ENCODE measurements at regions not wholly inside any gene's neighbourhood (a gene's known extent, or its start where the extent isn't known, plus 50 kb on each side); places are given as distances from the start of the nearest gene placed in this dataset.
"Not testable (repeated sequence)": the region's sequence is repeated elsewhere in the genome, so short reads cannot be mapped to it uniquely, and the experiment has no call there.

GRCh38 chr2:125259451-125259850, 1234.4 kb downstream of the CNTNAP5 start:
- H3K36me3 Mint-ChIP-seq, result peaks cover 10% of the 10 kb centered on the region
- H3K9me3 Mint-ChIP-seq, result peaks cover 31% of the 10 kb centered on the region
- peaks cover 14% of the 10 kb centered on the region for H3K4me1 Mint-ChIP-seq
- no peak overlapping the region for H3K4me3 Mint-ChIP-seq
- ATAC-seq (no peak), DNase-seq (ENCODE audit: low spot score) (no peak)
- TF ChIP-seq ZNF219 (CRISPR knock-in tag; IDR thresholded peaks at IDR 0.05; ENCODE audit: borderline replicate concordance) (no peak), JUN (CRISPR knock-in tag; IDR thresholded peaks at IDR 0.05) (no peak), PRRX2 (CRISPR knock-in tag; IDR thresholded peaks at IDR 0.05) (no peak), ZMAT4 (CRISPR knock-in tag; IDR thresholded peaks at IDR 0.05) (no peak), ZBTB43 (CRISPR knock-in tag; IDR thresholded peaks at IDR 0.05) (no peak), MYBL2 (CRISPR knock-in tag; IDR thresholded peaks at IDR 0.05) (no peak), NR3C1 (CRISPR knock-in tag; conservative IDR thresholded peaks at IDR 0.05; ENCODE audit: low read depth) (no peak), FOXK1 (CRISPR knock-in tag; IDR thresholded peaks at IDR 0.05) (no peak), HMGA2 (CRISPR knock-in tag; IDR thresholded peaks at IDR 0.05) (no peak), USF1 (CRISPR knock-in tag; IDR thresholded peaks at IDR 0.05) (no peak), KAT7 (CRISPR knock-in tag; IDR thresholded peaks at IDR 0.05; ENCODE audit: borderline replicate concordance) (no peak)
- no peaks in the 10 kb centered on the region for H3K27me3 Mint-ChIP-seq (ENCODE audit: low read depth)
- ChIA-PET POLR2A (no interaction called here), CTCF (no interaction called here)
- no peak overlapping the region for H3K27ac Mint-ChIP-seq

GRCh38 chr2:125260366-125260930, 1235.4 kb downstream of the CNTNAP5 start:
- ATAC-seq; H3K27me3 Mint-ChIP-seq (ENCODE audit: low read depth); POLR2A ChIA-PET; CTCF ChIA-PET; H3K27ac Mint-ChIP-seq; H3K4me3 Mint-ChIP-seq; DNase-seq (ENCODE audit: low spot score): not testable (repeated sequence)
- peaks cover 10% of the 10 kb centered on the region for H3K36me3 Mint-ChIP-seq
- 0 out of 2 replicates have a peak, but pooled peaks have one; percentile 19 for TF ChIP-seq HMGA2 (CRISPR knock-in tag; IDR thresholded peaks at IDR 0.05)
- peaks cover 14% of the 10 kb centered on the region for H3K4me1 Mint-ChIP-seq
- peaks cover 31% of the 10 kb centered on the region for H3K9me3 Mint-ChIP-seq

- TF ChIP-seq ETV6 (CRISPR knock-in tag; IDR thresholded peaks at IDR 0.05), result no peak
- TF ChIP-seq MYBL2 (CRISPR knock-in tag; IDR thresholded peaks at IDR 0.05), result no peak
- no peak for TF ChIP-seq NFYB (CRISPR knock-in tag; conservative IDR thresholded peaks at IDR 0.05; ENCODE audit: low read depth)
- no peak for TF ChIP-seq ATF6 (CRISPR knock-in tag; IDR thresholded peaks at IDR 0.05)
- no peak for TF ChIP-seq ZNF219 (CRISPR knock-in tag; IDR thresholded peaks at IDR 0.05; ENCODE audit: borderline replicate concordance)
- no peak for TF ChIP-seq CREB1 (CRISPR knock-in tag; IDR thresholded peaks at IDR 0.05)
- TF ChIP-seq SP1 (CRISPR knock-in tag; conservative IDR thresholded peaks at IDR 0.05), result no peak
- no peak for TF ChIP-seq ZNF121 (CRISPR knock-in tag; IDR thresholded peaks at IDR 0.05)
- TF ChIP-seq GTF2I (CRISPR knock-in tag; conservative IDR thresholded peaks at IDR 0.05), result no peak
- TF ChIP-seq ZNF232 (CRISPR knock-in tag; IDR thresholded peaks at IDR 0.05), result no peak
- no peak for TF ChIP-seq PRRX2 (CRISPR knock-in tag; IDR thresholded peaks at IDR 0.05)
- TF ChIP-seq SOX15 (CRISPR knock-in tag; IDR thresholded peaks at IDR 0.05), result no peak
- ATAC-seq, result no peak
- Mint-ChIP-seq H3K27ac (no peak overlapping the region), H3K4me1 (peaks cover 14% of the 10 kb centered on the region), H3K36me3 (peaks cover 6% of the 10 kb centered on the region), H3K4me3 (no peak overlapping the region), H3K27me3 (ENCODE audit: low read depth) (no peaks in the 10 kb centered on the region), H3K9me3 (peaks cover 19% of the 10 kb centered on the region)
- ChIA-PET POLR2A (no interaction called here), CTCF (no interaction called here)
- no peak for DNase-seq (ENCODE audit: low spot score)
These were observed 1239.4 kb downstream of the CNTNAP5 start for GRCh38 chr2:125264453-125264852.

Measured in WTC11 (cell line).